Fibroblast of pulmonary artery (primary cell): ENCODE measurements at regions not wholly inside any gene's neighbourhood (a gene's known extent, or its start where the extent isn't known, plus 50 kb on each side); places are given as distances from the start of the nearest gene placed in this dataset.

Experiments
- DNase-seq: peaks from one replicate; pipeline ENCODE4 v3.0.0-alpha.2; 2010; ENCODE audit warnings: low read depth
- H3K4me3 ChIP-seq: replicated peaks from 2 replicates; pipeline ENCODE4 v1.5.1; 2011; ENCODE audit warnings: low read depth, mild to moderate bottlenecking, control low read depth, low read length, moderate library complexity
- CTCF ChIP-seq: IDR thresholded peaks from 2 replicates; pipeline ENCODE4 v1.5.1; 2011; ENCODE audit warnings: mild to moderate bottlenecking, control low read depth, low read length, inconsistent platforms; ENCODE audit errors: missing control alignments

- no peak overlapping the region for H3K4me3 ChIP-seq
- no peak for DNase-seq
- no peak for TF ChIP-seq CTCF
Measured at GRCh38 chr12:102534899-102535298, 54.5 kb upstream of the IGF1 start.

GRCh38 chr12:102533483-102534215 lies 53.3 kb upstream of the IGF1 start:
- no peak for DNase-seq
- TF ChIP-seq CTCF: no peak
- no peak overlapping the region for H3K4me3 ChIP-seq
